Ectodermal cell (in vitro differentiated cells): ENCODE measurements at regions not wholly inside any gene's neighbourhood (a gene's known extent, or its start where the extent isn't known, plus 50 kb on each side); places are given as distances from the start of the nearest gene placed in this dataset.

Source experiments
- H3K27ac ChIP-seq: 2 replicates; pipeline ENCODE4 v1.7.0; 2013; ENCODE audit warnings: mild to moderate bottlenecking, low read depth, low read length; ENCODE audit not compliant: insufficient read depth, poor library complexity, severe bottlenecking
- H3K27me3 ChIP-seq: 2 replicates; pipeline ENCODE4 v1.7.0; 2013; ENCODE audit warnings: mild to moderate bottlenecking, low read length; ENCODE audit not compliant: insufficient read depth, control insufficient read depth, poor library complexity, severe bottlenecking
- H3K36me3 ChIP-seq: one replicate; pipeline ENCODE4 v1.7.0; 2013; ENCODE audit warnings: low read length; ENCODE audit not compliant: control insufficient read depth, insufficient read depth
- H3K4me1 ChIP-seq: one replicate; pipeline ENCODE4 v1.7.0; 2013; ENCODE audit warnings: low read length; ENCODE audit not compliant: control insufficient read depth, insufficient read depth
- H3K4me3 ChIP-seq: 2 replicates; pipeline ENCODE4 v1.7.0; 2013; ENCODE audit warnings: low read depth, low read length, control low read depth; ENCODE audit not compliant: insufficient read depth
- H3K9me3 ChIP-seq: 2 replicates; pipeline ENCODE4 v1.7.0; 2013; ENCODE audit warnings: mild to moderate bottlenecking, low read length, moderate library complexity; ENCODE audit not compliant: control insufficient read depth
- WGBS, 2 experiments: methylation state at CpG; one replicate each; pipeline ENCODE4 v1.1.7; 2013; ENCODE audit warnings: missing lambda C conversion rate in 2 of 2; 5-methylcytosine and 5-hydroxymethylcytosine counted together

GRCh38 chr6:5869261-5869660 is 137.5 kb downstream of the NRN1 start:
- H3K36me3 ChIP-seq = no peaks in the 10 kb centered on the region
- H3K4me3 ChIP-seq = no peak overlapping the region
- H3K27ac ChIP-seq = no peak overlapping the region
- peaks cover 2% of the 10 kb centered on the region for H3K9me3 ChIP-seq
- no peaks in the 10 kb centered on the region for H3K4me1 ChIP-seq
- no peaks in the 10 kb centered on the region for H3K27me3 ChIP-seq

- no peaks in the 10 kb centered on the region for H3K36me3 ChIP-seq
- H3K9me3 ChIP-seq = no peaks in the 10 kb centered on the region
- H3K4me1 ChIP-seq = no peaks in the 10 kb centered on the region
- H3K27me3 ChIP-seq = no peaks in the 10 kb centered on the region
- 87 to 93% methylated on average over 4 of the region's 4 CpGs for WGBS, 2 experiments
- H3K27ac ChIP-seq = no peak overlapping the region
- no peak overlapping the region for H3K4me3 ChIP-seq
Measured at GRCh38 chr6:5866547-5867051, 140.1 kb downstream of the NRN1 start.

GRCh38 chr6:5865506-5866031 is 141.2 kb downstream of the NRN1 start:
- no peak overlapping the region for H3K4me3 ChIP-seq
- no peaks in the 10 kb centered on the region for H3K9me3 ChIP-seq
- H3K4me1 ChIP-seq = no peaks in the 10 kb centered on the region
- no peak overlapping the region for H3K27ac ChIP-seq
- 78 to 91% methylated on average over 3 of the region's 3 CpGs for WGBS, 2 experiments
- H3K36me3 ChIP-seq = no peaks in the 10 kb centered on the region
- no peaks in the 10 kb centered on the region for H3K27me3 ChIP-seq

GRCh38 chr6:5860849-5861248 is 145.9 kb downstream of the NRN1 start:
- no peaks in the 10 kb centered on the region for H3K36me3 ChIP-seq
- 91 to 92% methylated on average over 4 to 5 of the region's 5 CpGs for WGBS, 2 experiments
- H3K27ac ChIP-seq = no peak overlapping the region
- no peak overlapping the region for H3K4me3 ChIP-seq
- no peaks in the 10 kb centered on the region for H3K27me3 ChIP-seq
- peaks cover 6% of the 10 kb centered on the region for H3K4me1 ChIP-seq
- H3K9me3 ChIP-seq = no peaks in the 10 kb centered on the region

GRCh38 chr6:5855787-5856470 is 150.8 kb downstream of the NRN1 start:
- Histone ChIP-seq H3K4me3 (no peak overlapping the region), H3K4me1 (peaks cover 10% of the 10 kb centered on the region), H3K27me3 (peaks cover 12% of the 10 kb centered on the region), H3K36me3 (no peaks in the 10 kb centered on the region), H3K27ac (no peak overlapping the region), H3K9me3 (no peaks in the 10 kb centered on the region)
- 64 to 66% methylated on average over 9 of the region's 9 CpGs for WGBS, 2 experiments

GRCh38 chr6:5854899-5855298 is 151.8 kb downstream of the NRN1 start:
- H3K36me3 ChIP-seq = no peaks in the 10 kb centered on the region
- H3K4me3 ChIP-seq = no peak overlapping the region
- H3K27ac ChIP-seq = no peak overlapping the region
- peaks cover 18% of the 10 kb centered on the region for H3K4me1 ChIP-seq
- 81 to 83% methylated on average over 5 of the region's 5 CpGs for WGBS, 2 experiments
- H3K27me3 ChIP-seq = peaks cover 18% of the 10 kb centered on the region
- no peaks in the 10 kb centered on the region for H3K9me3 ChIP-seq

GRCh38 chr6:5851261-5851757 is 155.4 kb downstream of the NRN1 start:
- Histone ChIP-seq H3K36me3 (no peaks in the 10 kb centered on the region), H3K27ac (no peak overlapping the region), H3K4me3 (peak overlapping the region; percentile 49), H3K9me3 (no peaks in the 10 kb centered on the region), H3K27me3 (peaks cover 27% of the 10 kb centered on the region), H3K4me1 (peaks cover 22% of the 10 kb centered on the region)
- WGBS, 2 experiments = 2 to 3% methylated on average over 34 of the region's 34 CpGs

GRCh38 chr6:5850848-5851255 is 155.9 kb downstream of the NRN1 start:
- WGBS, 2 experiments = 0 to 1% methylated on average over 16 of the region's 16 CpGs
- Histone ChIP-seq H3K27ac (peak overlapping the region; percentile 74), H3K36me3 (no peaks in the 10 kb centered on the region), H3K4me1 (peaks cover 18% of the 10 kb centered on the region), H3K4me3 (peak overlapping the region; percentile 49), H3K27me3 (peaks cover 27% of the 10 kb centered on the region), H3K9me3 (no peaks in the 10 kb centered on the region)

- Histone ChIP-seq H3K27ac (no peak overlapping the region), H3K27me3 (peaks cover 18% of the 10 kb centered on the region), H3K36me3 (no peaks in the 10 kb centered on the region), H3K9me3 (no peaks in the 10 kb centered on the region), H3K4me1 (peaks cover 15% of the 10 kb centered on the region), H3K4me3 (no peak overlapping the region)
- WGBS, 2 experiments = 68 to 81% methylated on average over 2 of the region's 2 CpGs
Measured at GRCh38 chr6:5846889-5847288, 159.8 kb downstream of the NRN1 start.

GRCh38 chr6:5846335-5846734 is 160.4 kb downstream of the NRN1 start:
- Histone ChIP-seq H3K36me3 (no peaks in the 10 kb centered on the region), H3K9me3 (no peaks in the 10 kb centered on the region), H3K4me1 (peaks cover 15% of the 10 kb centered on the region), H3K27ac (no peak overlapping the region), H3K27me3 (peaks cover 15% of the 10 kb centered on the region), H3K4me3 (no peak overlapping the region)
- WGBS, 2 experiments = 94 to 95% methylated on average over 7 of the region's 7 CpGs
